LHCN-M2 (cell line): ENCODE measurements at regions not wholly inside any gene's neighbourhood (a gene's known extent, or its start where the extent isn't known, plus 50 kb on each side); places are given as distances from the start of the nearest gene placed in this dataset.
A peak's percentile ranks its signal among the peaks of the same experiment; 100 is the strongest.
"Not testable (repeated sequence)": the region's sequence is repeated elsewhere in the genome, so short reads cannot be mapped to it uniquely, and the experiment has no call there.

Source experiments
- DNase-seq: peaks from one replicate; pipeline ENCODE4 v3.0.0-alpha.2; 2012; ENCODE audit warnings: low read depth

- no peak for DNase-seq
Measured at GRCh38 chr5:13640270-13640669, 304.2 kb downstream of the DNAH5 start.

- DNase-seq: peak; percentile 25
Measured at GRCh38 chr5:13632676-13633075, 311.8 kb downstream of the DNAH5 start.

- peak; percentile 5 for DNase-seq
Measured at GRCh38 chr5:13629218-13629617, 315.3 kb downstream of the DNAH5 start.

GRCh38 chr5:13627673-13628454 is 316.6 kb downstream of the DNAH5 start:
- no peak for DNase-seq

- peak; percentile 52 for DNase-seq
Measured at GRCh38 chr5:13625616-13626198, 318.8 kb downstream of the DNAH5 start.

- DNase-seq: no peak
Measured at GRCh38 chr5:13624283-13625074, 320.0 kb downstream of the DNAH5 start.

GRCh38 chr5:13613621-13614020 is 330.9 kb downstream of the DNAH5 start:
- DNase-seq: no peak

- DNase-seq: no peak
Measured at GRCh38 chr5:13611604-13612003, 332.9 kb downstream of the DNAH5 start.

- no peak for DNase-seq
Measured at GRCh38 chr5:13609504-13609903, 335.0 kb downstream of the DNAH5 start.

GRCh38 chr5:13606051-13606450 is 338.4 kb downstream of the DNAH5 start:
- no peak for DNase-seq

- DNase-seq: peak; percentile 81
Measured at GRCh38 chr5:13601112-13601511, 343.4 kb downstream of the DNAH5 start.

- no peak for DNase-seq
Measured at GRCh38 chr5:13595978-13596377, 348.5 kb downstream of the DNAH5 start.

GRCh38 chr5:13591621-13592020 is 352.9 kb downstream of the DNAH5 start:
- DNase-seq: peak; percentile 96

- DNase-seq: no peak
Measured at GRCh38 chr5:13585324-13585723, 359.2 kb downstream of the DNAH5 start.

GRCh38 chr5:13581914-13582313 is 362.6 kb downstream of the DNAH5 start:
- DNase-seq: no peak

- DNase-seq: no peak
Measured at GRCh38 chr5:13581132-13581531, 363.4 kb downstream of the DNAH5 start.

GRCh38 chr5:13580058-13580457 is 364.4 kb downstream of the DNAH5 start:
- DNase-seq: no peak

GRCh38 chr5:13579091-13579490 is 365.4 kb downstream of the DNAH5 start:
- DNase-seq: not testable (repeated sequence)

GRCh38 chr5:13578311-13579039 is 366.0 kb downstream of the DNAH5 start:
- not testable (repeated sequence) for DNase-seq

- no peak for DNase-seq
Measured at GRCh38 chr5:13574574-13574973, 369.9 kb downstream of the DNAH5 start.

- DNase-seq: no peak
Measured at GRCh38 chr5:13572163-13572562, 372.3 kb downstream of the DNAH5 start.
